HPDE6-E6E7 (cell line): ENCODE measurements at regions not wholly inside any gene's neighbourhood (a gene's known extent, or its start where the extent isn't known, plus 50 kb on each side); places are given as distances from the start of the nearest gene placed in this dataset.
"Not testable (repeated sequence)": the region's sequence is repeated elsewhere in the genome, so short reads cannot be mapped to it uniquely, and the experiment has no call there.

Experiments
- DNase-seq: peaks from one replicate; pipeline ENCODE4 v3.0.0; 2011; ENCODE audit warnings: missing footprints; ENCODE audit errors: extremely low spot score

DNA sequence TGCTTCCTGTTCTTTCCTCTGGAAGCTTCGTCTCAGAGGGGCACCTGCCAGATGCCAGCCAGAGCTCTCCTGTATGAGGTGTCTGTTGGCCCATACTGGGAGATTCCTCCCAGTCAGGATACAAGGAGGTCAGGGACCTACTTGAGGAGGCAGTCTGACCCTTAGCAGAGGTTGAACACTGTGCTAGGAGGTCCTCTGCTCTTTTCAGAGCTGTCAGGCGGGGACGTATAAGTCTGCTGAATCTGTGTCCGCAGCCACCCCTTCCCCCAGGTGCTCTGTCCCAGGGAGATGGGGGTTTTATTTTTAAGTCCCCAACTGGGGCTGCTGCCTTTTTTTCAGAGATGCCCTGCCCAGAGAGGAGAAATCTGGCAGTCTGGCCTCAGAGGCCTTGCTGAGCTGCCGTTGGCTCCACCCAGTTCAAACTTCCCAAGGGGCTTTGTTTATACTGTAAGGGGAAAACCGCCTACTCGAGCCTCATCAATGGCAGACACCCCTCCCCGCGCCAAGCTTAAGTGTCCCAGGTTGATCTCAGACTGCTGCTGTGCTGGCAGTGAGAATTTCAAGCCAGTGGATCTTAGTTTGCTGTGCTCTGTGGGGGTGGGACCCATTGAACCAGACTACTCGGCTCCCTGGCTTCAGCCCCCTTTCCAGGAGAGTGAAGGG is 326.7 kb downstream of the BCKDHB start:
- no peak for DNase-seq

DNA sequence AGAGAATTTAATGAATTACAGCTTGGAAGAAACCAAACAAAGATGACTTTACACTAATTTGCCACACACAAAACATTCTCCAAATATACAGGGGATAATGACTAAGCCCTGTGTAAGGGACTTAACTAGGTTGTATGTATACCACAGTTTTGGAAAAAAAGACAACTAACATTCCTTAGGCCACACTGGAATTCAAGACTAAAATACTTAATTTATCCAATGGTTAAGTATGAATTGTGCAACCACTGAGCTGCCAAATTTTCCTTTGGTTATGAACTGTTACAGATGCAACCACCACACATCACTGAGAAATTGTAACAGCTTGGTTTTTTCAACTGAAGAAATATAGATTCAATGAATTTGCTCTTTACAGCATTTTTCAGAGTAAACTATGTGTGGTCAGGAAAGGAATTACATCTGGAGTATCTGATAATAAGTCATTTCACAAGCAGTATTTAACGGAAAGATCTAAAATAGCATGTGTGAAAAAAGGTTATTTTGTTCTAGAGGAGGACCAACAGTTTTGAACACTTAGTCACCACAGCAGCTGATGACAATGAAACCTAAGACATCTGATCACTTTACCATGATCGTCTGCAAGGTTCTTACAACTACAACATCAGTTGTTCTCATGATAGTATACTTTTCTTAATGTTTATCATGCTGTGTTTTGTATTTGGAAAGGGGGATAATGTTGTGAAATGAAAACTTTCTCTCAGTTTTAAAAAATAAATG is 318.8 kb downstream of the BCKDHB start:
- DNase-seq = no peak

DNA sequence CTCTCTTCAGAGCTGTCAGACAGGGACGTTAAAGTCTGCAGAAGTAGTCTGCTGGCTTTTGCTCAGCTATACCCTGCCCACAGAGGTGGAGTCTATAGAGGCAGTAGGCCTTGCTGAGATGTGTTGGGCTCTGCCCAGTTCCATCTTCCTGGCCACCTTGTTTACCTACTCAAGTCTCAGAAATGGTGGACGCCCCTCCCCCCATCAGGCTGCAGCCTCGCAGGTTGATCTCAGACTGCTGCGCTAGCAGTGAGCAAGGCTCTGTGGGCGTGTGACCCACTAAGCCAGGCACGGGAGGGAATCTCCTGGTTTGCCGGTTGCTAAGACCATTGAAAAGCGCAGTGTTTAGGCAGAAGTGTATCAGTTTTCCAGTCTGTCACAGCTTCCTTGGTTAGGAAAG is 305.0 kb downstream of the BCKDHB start:
- no peak for DNase-seq

DNA sequence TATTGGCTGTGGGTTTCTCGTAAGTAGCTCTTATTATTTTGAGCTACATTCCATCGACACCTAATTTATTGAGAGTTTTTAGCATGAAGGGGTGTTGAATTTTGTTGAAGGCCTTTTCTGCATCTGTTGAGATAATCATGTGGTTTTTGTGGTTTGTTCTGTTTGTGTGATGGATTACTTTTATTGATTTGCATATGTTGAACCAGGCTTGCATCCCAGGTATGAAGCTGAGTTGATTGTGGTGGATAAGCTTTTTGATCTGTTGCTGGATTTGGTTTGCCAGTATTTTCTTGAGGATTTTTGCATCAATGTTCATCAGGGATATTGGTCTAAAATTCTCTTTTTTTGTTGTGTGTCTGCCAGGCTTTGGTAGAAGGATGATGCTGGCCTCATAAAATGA is 301.5 kb downstream of the BCKDHB start:
- not testable (repeated sequence) for DNase-seq

DNA sequence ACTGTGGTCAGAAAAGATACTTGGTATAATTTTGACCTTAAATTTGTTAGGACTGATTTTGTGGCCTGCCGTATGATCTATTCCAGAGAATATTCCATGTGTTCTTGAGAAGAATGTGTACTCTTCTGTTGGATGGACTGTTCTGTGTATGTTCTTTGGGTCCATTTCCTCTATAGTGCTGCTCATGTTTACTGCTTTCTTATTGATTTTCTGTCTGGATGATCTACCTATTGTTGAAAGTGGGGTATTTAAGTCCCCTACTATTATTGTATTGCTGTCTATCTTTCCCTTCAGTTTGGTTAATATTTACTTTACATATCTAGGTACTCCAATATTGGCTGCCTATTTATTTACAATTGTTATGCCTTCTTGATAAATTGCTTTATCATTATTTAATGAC is 298.4 kb downstream of the BCKDHB start:
- no peak for DNase-seq

DNA sequence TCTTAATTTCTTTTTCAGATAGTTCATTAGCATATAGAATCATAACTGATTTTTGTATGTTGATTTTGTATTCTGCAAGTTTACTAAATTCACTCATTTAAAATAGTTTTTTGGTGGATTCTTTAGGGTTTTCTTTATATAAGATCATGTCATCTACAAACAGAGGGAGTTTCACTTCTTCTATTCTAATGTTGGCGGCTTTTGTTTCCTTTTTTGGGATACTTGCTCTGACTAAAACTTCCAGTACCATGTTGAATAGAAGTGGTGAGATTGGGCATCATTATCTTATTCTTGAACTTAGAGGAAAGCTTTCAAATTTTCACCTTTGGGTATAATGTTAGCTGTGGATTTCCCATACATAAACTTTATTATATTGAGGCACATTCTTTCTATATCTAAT is 296.9 kb downstream of the BCKDHB start:
- DNase-seq = no peak

DNA sequence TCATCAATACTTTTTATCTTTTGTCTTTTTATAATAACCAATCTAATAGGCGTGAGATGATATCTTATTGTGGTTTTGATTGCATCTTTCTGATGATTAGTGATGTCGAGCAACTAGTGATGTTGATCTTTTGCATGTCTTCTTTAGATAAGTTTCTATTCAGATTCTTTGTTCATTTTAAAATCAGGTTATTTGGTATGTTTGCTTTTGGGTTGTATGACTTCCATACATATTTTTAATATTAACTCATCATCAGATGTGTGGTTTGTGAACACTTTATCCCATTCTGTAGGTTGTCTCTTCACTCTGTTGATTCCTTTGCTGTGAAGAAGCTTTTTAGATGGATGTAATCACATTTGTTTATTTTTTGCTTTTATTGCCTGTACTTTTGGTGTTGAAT is 295.8 kb downstream of the BCKDHB start:
- DNase-seq = no peak
